Uterus (tissue), 3 donors: ENCODE measurements at regions not wholly inside any gene's neighbourhood (a gene's known extent, or its start where the extent isn't known, plus 50 kb on each side); places are given as distances from the start of the nearest gene placed in this dataset.
"Not testable (repeated sequence)": the region's sequence is repeated elsewhere in the genome, so short reads cannot be mapped to it uniquely, and the experiment has no call there.

Experiments
- DNase-seq, 2 donors: peaks; one replicate each; pipeline ENCODE4 v3.0.0-alpha.2; 2019 to 2020
- H3K27ac ChIP-seq, 2 donors: fragments of 200-600 bp; sonication (generic); 1 replicate in 1 of 2; 2 replicates in 1 of 2; pipeline ENCODE4 v1.5.1; 2016 to 2018
- H3K27me3 ChIP-seq, 2 donors: fragments of 200-600 bp; sonication (generic); one replicate each; pipeline ENCODE4 v1.5.1; 2018 to 2019; ENCODE audit warnings: control low read depth in 1 of 2
- H3K36me3 ChIP-seq, 2 donors: fragments of 200-600 bp; sonication (generic); one replicate each; pipeline ENCODE4 v1.5.1; 2019; ENCODE audit warnings: control low read depth in 1 of 2
- H3K4me1 ChIP-seq, 2 donors: fragments of 200-600 bp; sonication (generic); one replicate each; pipeline ENCODE4 v1.5.1; 2018 to 2019; ENCODE audit warnings: control low read depth in 1 of 2
- H3K4me3 ChIP-seq, 2 donors: fragments of 200-600 bp; sonication (generic); 1 replicate in 1 of 2; 2 replicates in 1 of 2; pipeline ENCODE4 v1.5.1; 2018 to 2019; ENCODE audit warnings: mild to moderate bottlenecking in 1 of 2
- H3K9me3 ChIP-seq, 2 donors: fragments of 200-600 bp; sonication (generic); one replicate each; pipeline ENCODE4 v1.5.1; 2019; ENCODE audit warnings: control low read depth in 1 of 2
- POLR2A ChIP-seq, 2 donors: fragments of 450-650 bp; IDR thresholded peaks; one replicate each; pipeline ENCODE4 v1.6.1; 2016; ENCODE audit warnings: antibody characterized with exemption in 2 of 2, mild to moderate bottlenecking in 1 of 2, moderate library complexity in 1 of 2
- intact Hi-C: fragments of 100-400 bp; cut with DNase I; formaldehyde crosslinking; loops from one replicate; pipeline ENCODE4 v1.15.1; 2023; ENCODE audit warnings: low total_unique reads
- TF ChIP-seq, protein P1 (sequence below), 4 experiments: fragments of 200-600 bp in 2 of 4; fragments of 450-650 bp in 2 of 4; sonication (generic) in 2 of 4; IDR thresholded peaks; one replicate each; pipeline ENCODE4 v1.5.1; 2016 to 2019; ENCODE audit warnings: antibody characterized with exemption in 4 of 4, mild to moderate bottlenecking in 2 of 4, moderate library complexity in 1 of 4
- donor health status: DM: yes; HTN: yes; CAD: no.

GRCh38 chr4:124121461-124121971 is 591.0 kb downstream of the ANKRD50 start:
- intact Hi-C loops = no loop called here
- H3K36me3 ChIP-seq = no peaks in the 10 kb centered on the region
- no peak overlapping the region for H3K4me3 ChIP-seq
- no peaks in the 10 kb centered on the region for H3K4me1 ChIP-seq
- no peaks in the 10 kb centered on the region for H3K27me3 ChIP-seq
- TF ChIP-seq, protein P1, sequence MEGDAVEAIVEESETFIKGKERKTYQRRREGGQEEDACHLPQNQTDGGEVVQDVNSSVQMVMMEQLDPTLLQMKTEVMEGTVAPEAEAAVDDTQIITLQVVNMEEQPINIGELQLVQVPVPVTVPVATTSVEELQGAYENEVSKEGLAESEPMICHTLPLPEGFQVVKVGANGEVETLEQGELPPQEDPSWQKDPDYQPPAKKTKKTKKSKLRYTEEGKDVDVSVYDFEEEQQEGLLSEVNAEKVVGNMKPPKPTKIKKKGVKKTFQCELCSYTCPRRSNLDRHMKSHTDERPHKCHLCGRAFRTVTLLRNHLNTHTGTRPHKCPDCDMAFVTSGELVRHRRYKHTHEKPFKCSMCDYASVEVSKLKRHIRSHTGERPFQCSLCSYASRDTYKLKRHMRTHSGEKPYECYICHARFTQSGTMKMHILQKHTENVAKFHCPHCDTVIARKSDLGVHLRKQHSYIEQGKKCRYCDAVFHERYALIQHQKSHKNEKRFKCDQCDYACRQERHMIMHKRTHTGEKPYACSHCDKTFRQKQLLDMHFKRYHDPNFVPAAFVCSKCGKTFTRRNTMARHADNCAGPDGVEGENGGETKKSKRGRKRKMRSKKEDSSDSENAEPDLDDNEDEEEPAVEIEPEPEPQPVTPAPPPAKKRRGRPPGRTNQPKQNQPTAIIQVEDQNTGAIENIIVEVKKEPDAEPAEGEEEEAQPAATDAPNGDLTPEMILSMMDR (IDR thresholded peaks at IDR 0.05) = no peak
- TF ChIP-seq POLR2A (IDR thresholded peaks at IDR 0.05) = no peak
- DNase-seq = no peak
- no peaks in the 10 kb centered on the region for H3K9me3 ChIP-seq
- H3K27ac ChIP-seq = no peak overlapping the region

GRCh38 chr4:124123181-124123580 is 589.4 kb downstream of the ANKRD50 start:
- no peaks in the 10 kb centered on the region for H3K27me3 ChIP-seq
- no peaks in the 10 kb centered on the region for H3K36me3 ChIP-seq
- no peak overlapping the region for H3K27ac ChIP-seq
- no peak for TF ChIP-seq POLR2A (IDR thresholded peaks at IDR 0.05)
- TF ChIP-seq, protein P1 (IDR thresholded peaks at IDR 0.05) = no peak
- no peak overlapping the region for H3K4me3 ChIP-seq
- H3K4me1 ChIP-seq = no peaks in the 10 kb centered on the region
- H3K9me3 ChIP-seq = no peaks in the 10 kb centered on the region
- intact Hi-C loops = no loop called here
- DNase-seq = no peak

DNA sequence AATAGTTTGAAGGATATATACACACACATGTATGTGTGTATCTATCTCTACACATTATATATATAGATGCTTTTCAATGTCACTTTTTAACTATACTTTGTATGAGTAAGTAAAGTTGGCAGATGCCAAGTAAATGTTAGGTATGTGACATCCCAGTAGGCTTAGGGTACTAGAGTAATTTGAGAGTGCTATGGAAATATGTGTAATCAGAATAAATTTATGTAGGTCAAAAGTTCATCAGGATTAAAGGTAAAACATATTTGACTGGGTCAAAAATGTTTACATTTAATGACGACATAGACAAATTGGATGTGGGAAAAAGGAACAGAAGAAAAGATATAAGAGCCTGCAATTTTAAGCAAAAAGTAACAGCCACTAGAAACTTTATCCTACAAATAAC is 588.8 kb downstream of the ANKRD50 start:
- Histone ChIP-seq H3K27ac (no peak overlapping the region), H3K9me3 (no peaks in the 10 kb centered on the region), H3K36me3 (no peaks in the 10 kb centered on the region), H3K4me1 (no peaks in the 10 kb centered on the region), H3K27me3 (no peaks in the 10 kb centered on the region), H3K4me3 (no peak overlapping the region)
- intact Hi-C loops = no loop called here
- TF ChIP-seq, protein P1 (IDR thresholded peaks at IDR 0.05) = no peak
- no peak for TF ChIP-seq POLR2A (IDR thresholded peaks at IDR 0.05)
- DNase-seq = no peak

DNA sequence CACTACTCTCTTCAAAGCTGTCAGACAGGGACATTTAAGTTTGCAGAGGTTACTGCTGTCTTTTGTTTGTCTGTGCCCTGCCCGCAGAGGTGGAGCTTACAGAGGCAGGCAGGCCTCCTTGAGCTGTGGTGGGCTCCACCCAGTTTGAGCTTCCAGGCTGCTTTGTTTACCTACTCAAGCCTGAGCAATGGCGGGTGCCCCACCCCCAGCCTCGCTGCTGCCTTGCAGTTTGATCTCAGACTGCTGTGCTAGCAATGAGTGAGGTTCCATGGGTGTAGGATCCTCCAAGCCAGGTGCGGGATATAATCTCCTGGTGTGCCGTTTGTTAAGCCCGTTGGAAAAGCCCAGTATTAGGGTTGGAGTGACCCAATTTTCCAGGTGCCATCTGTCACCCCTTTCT is 581.2 kb downstream of the ANKRD50 start:
- H3K27ac ChIP-seq, H3K27me3 ChIP-seq, H3K4me3 ChIP-seq, H3K9me3 ChIP-seq, intact Hi-C loops, DNase-seq, H3K4me1 ChIP-seq, H3K36me3 ChIP-seq: not testable (repeated sequence)

DNA sequence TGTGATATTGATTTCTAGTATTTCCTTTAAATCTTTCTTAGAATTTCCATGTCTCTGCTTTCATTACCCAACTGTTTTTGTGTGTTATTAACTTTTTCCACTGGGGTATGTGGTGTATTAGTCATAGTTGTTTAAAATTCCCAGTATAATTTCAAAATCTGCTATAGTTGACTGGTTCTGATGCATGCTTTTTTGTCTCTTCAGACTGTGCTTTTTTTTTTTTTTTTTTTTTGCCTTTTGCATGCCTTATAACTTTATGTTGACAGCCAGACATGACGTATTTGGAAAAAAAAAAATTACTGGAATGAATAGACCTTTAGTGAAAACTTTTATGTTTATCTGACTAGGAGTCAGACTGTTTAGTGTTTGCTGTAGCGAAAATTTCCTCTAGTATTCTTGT is 580.4 kb downstream of the ANKRD50 start:
- DNase-seq = no peak
- no peaks in the 10 kb centered on the region for H3K9me3 ChIP-seq
- TF ChIP-seq, protein P1 (IDR thresholded peaks at IDR 0.05) = no peak
- TF ChIP-seq POLR2A (IDR thresholded peaks at IDR 0.05) = no peak
- H3K27ac ChIP-seq = no peak overlapping the region
- H3K36me3 ChIP-seq = no peaks in the 10 kb centered on the region
- intact Hi-C loops = no loop called here
- H3K4me3 ChIP-seq = no peak overlapping the region
- H3K27me3 ChIP-seq = no peaks in the 10 kb centered on the region
- no peaks in the 10 kb centered on the region for H3K4me1 ChIP-seq

GRCh38 chr4:124133753-124134152 is 578.8 kb downstream of the ANKRD50 start:
- H3K36me3 ChIP-seq = no peaks in the 10 kb centered on the region
- no peak for DNase-seq
- no peaks in the 10 kb centered on the region for H3K9me3 ChIP-seq
- no peak overlapping the region for H3K4me3 ChIP-seq
- no peak for TF ChIP-seq POLR2A (IDR thresholded peaks at IDR 0.05)
- TF ChIP-seq, protein P1 (IDR thresholded peaks at IDR 0.05) = no peak
- intact Hi-C loops = no loop called here
- no peak overlapping the region for H3K27ac ChIP-seq
- H3K4me1 ChIP-seq = no peaks in the 10 kb centered on the region
- no peaks in the 10 kb centered on the region for H3K27me3 ChIP-seq
